Psoas muscle (tissue), 7 donors: ENCODE measurements at regions not wholly inside any gene's neighbourhood (a gene's known extent, or its start where the extent isn't known, plus 50 kb on each side); places are given as distances from the start of the nearest gene placed in this dataset.

Experiments
- ATAC-seq, 4 donors: fragments of 200-7000 bp; cut with Tn5 transposase; one replicate each; pipeline ENCODE4 v1.9.1; 2020; ENCODE audit warnings: moderate library complexity in 3 of 4, mild to moderate bottlenecking in 2 of 4
- DNase-seq, 2 donors: peaks; one replicate each; pipeline ENCODE4 v3.0.0-alpha.2; 2020
- H3K27ac ChIP-seq: fragments of 200-600 bp; one replicate; pipeline ENCODE4 v1.8.0; 2022
- H3K27me3 ChIP-seq, 3 donors: fragments of 200-600 bp in 1 of 3; one replicate each; pipeline versions ENCODE4 v1.6.1 to v1.8.0; 2013 to 2022; ENCODE audit warnings: low read length in 2 of 3, mild to moderate bottlenecking in 2 of 3, moderate library complexity in 1 of 3; ENCODE audit not compliant: insufficient read depth in 3 of 3
- H3K36me3 ChIP-seq, 2 donors: fragments of 200-600 bp in 1 of 2; one replicate each; pipeline versions ENCODE4 v1.6.1 to v1.8.0; 2013 to 2022; ENCODE audit warnings: low read depth in 1 of 2, mild to moderate bottlenecking in 1 of 2, moderate library complexity in 1 of 2; ENCODE audit not compliant: insufficient read depth in 1 of 2
- H3K4me1 ChIP-seq: fragments of 200-600 bp; one replicate; pipeline ENCODE4 v1.8.0; 2022
- H3K4me3 ChIP-seq: fragments of 200-600 bp; one replicate; pipeline ENCODE4 v1.8.0; 2022; ENCODE audit warnings: mild to moderate bottlenecking
- H3K9me3 ChIP-seq: fragments of 200-600 bp; one replicate; pipeline ENCODE4 v1.8.0; 2022
- WGBS, 3 donors: extraction: QIAGEN DNeasy Blood & Tissue Kit; methylation state at CpG; one replicate each; pipeline versions ENCODE4 v1.1.6 to v1.1.7; 2013; 5-methylcytosine and 5-hydroxymethylcytosine counted together
- intact Hi-C, 2 donors: fragments of 100-400 bp; cut with DNase I; formaldehyde crosslinking; loops; one replicate each; pipeline versions ENCODE4 v1.11.0 to v1.14.2; 2022
- TF ChIP-seq, protein P1 (sequence below): fragments of 200-600 bp; IDR thresholded peaks from one replicate; pipeline ENCODE4 v1.8.0; 2022; ENCODE audit warnings: antibody characterized with exemption
- donor health status: healthy with polysubstance abuse.
- donor health status: DM: no; HTN: no; CAD: no; lungs with moderate emphysema.
- donor health status: Bipolar disorder and iron deficiency.
- donor health status: healthy.
- donor health status: DM: yes; HTN: yes; CAD: no.
- donor health status: DM: no; HTN: no; CAD: no.
- donor health status: DM: yes; HTN: yes; CAD: no.

- Histone ChIP-seq H3K36me3 (no peaks in the 10 kb centered on the region), H3K27ac (no peak overlapping the region), H3K4me1 (no peaks in the 10 kb centered on the region), H3K4me3 (no peak overlapping the region), H3K27me3 (no peaks in the 10 kb centered on the region), H3K9me3 (peaks cover 3% of the 10 kb centered on the region)
- intact Hi-C loops = no loop called here
- TF ChIP-seq, protein P1, sequence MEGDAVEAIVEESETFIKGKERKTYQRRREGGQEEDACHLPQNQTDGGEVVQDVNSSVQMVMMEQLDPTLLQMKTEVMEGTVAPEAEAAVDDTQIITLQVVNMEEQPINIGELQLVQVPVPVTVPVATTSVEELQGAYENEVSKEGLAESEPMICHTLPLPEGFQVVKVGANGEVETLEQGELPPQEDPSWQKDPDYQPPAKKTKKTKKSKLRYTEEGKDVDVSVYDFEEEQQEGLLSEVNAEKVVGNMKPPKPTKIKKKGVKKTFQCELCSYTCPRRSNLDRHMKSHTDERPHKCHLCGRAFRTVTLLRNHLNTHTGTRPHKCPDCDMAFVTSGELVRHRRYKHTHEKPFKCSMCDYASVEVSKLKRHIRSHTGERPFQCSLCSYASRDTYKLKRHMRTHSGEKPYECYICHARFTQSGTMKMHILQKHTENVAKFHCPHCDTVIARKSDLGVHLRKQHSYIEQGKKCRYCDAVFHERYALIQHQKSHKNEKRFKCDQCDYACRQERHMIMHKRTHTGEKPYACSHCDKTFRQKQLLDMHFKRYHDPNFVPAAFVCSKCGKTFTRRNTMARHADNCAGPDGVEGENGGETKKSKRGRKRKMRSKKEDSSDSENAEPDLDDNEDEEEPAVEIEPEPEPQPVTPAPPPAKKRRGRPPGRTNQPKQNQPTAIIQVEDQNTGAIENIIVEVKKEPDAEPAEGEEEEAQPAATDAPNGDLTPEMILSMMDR = no peak
- ATAC-seq = no peak
- WGBS, 3 donors = 27% methylated on average over 1 of the region's 1 CpG
- DNase-seq = no peak
These were observed 399.4 kb downstream of the SOCS6 start for GRCh38 chr18:70688286-70688685.

- no peaks in the 10 kb centered on the region for H3K4me1 ChIP-seq
- no peak overlapping the region for H3K27ac ChIP-seq
- TF ChIP-seq, protein P1 = no peak
- no peak overlapping the region for H3K4me3 ChIP-seq
- peaks cover 3% of the 10 kb centered on the region for H3K9me3 ChIP-seq
- 80 to 93% (median 91%) methylated on average over 2 of the region's 2 CpGs for WGBS, 3 donors
- intact Hi-C loops = no loop called here
- ATAC-seq (no peak), DNase-seq (no peak)
- H3K27me3 ChIP-seq = no peaks in the 10 kb centered on the region
- H3K36me3 ChIP-seq = no peaks in the 10 kb centered on the region
These were observed 396.0 kb downstream of the SOCS6 start for GRCh38 chr18:70684821-70685220.

- Histone ChIP-seq H3K4me1 (no peaks in the 10 kb centered on the region), H3K27ac (no peak overlapping the region), H3K4me3 (no peak overlapping the region), H3K9me3 (peaks cover 3% of the 10 kb centered on the region), H3K36me3 (no peaks in the 10 kb centered on the region), H3K27me3 (no peaks in the 10 kb centered on the region)
- ATAC-seq (no peak), DNase-seq (no peak)
- TF ChIP-seq, protein P1 = no peak
- WGBS, 3 donors = 72 to 82% (median 81%) methylated on average over 5 of the region's 5 CpGs
- intact Hi-C loops = no loop called here
These were observed 394.4 kb downstream of the SOCS6 start for GRCh38 chr18:70683263-70683662.

DNA sequence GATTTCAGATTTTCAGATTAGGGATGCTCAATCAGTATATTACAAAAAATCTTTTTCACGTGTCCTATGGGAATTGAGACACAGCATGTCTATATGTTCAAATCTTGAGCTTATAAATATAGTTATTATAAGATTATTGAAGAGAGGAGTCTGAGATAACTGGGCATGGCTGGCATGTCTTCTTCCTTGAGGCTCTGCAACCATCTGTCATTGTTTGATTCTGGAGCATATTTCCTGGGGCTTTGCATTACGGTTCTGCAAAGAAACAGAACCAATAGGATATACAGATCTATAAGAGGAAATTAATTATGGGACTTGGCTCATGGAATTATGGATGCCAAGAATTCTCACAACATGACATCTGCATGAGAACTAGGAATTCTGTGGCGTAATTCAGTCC lies 386.1 kb downstream of the SOCS6 start:
- DNase-seq = no peak
- 80 to 84% (median 82%) methylated on average over 3 of the region's 3 CpGs for whole genome bisulfite sequencing, 3 donors
- TF ChIP-seq, protein P1 = no peak
- intact Hi-C loops = no loop called here
- Histone ChIP-seq H3K4me3 (no peak overlapping the region), H3K27me3 (no peaks in the 10 kb centered on the region), H3K4me1 (no peaks in the 10 kb centered on the region), H3K27ac (no peak overlapping the region), H3K9me3 (no peaks in the 10 kb centered on the region), H3K36me3 (no peaks in the 10 kb centered on the region)
- no peak for ATAC-seq

GRCh38 chr18:70673831-70674230 lies 385.0 kb downstream of the SOCS6 start:
- Histone ChIP-seq H3K4me1 (no peaks in the 10 kb centered on the region), H3K4me3 (no peak overlapping the region), H3K27me3 (no peaks in the 10 kb centered on the region), H3K9me3 (peaks cover 2% of the 10 kb centered on the region), H3K36me3 (no peaks in the 10 kb centered on the region), H3K27ac (no peak overlapping the region)
- intact Hi-C loops = no loop called here
- ATAC-seq (no peak), DNase-seq (no peak)
- WGBS, 3 donors = 72 to 78% (median 74%) methylated on average over 6 of the region's 6 CpGs
- TF ChIP-seq, protein P1 = no peak
